Thoracic aorta (tissue), 2 donors: ENCODE measurements at regions not wholly inside any gene's neighbourhood (a gene's known extent, or its start where the extent isn't known, plus 50 kb on each side); places are given as distances from the start of the nearest gene placed in this dataset.

Experiments
- ATAC-seq: fragments of 150-250 bp; one replicate; pipeline ENCODE4 v1.8.0; 2017; ENCODE audit warnings: low read depth; ENCODE audit not compliant: insufficient number of reproducible peaks, low FRiP score
- DNase-seq: peaks from one replicate; pipeline ENCODE4 v3.0.0-alpha.2; 2020; ENCODE audit warnings: low spot score
- H3K27ac ChIP-seq, 2 donors: fragments of 200-600 bp; sonication (generic); 1 replicate in 1 of 2; 2 replicates in 1 of 2; pipeline ENCODE4 v1.5.1; 2016; ENCODE audit warnings: mild to moderate bottlenecking in 2 of 2, moderate library complexity in 2 of 2
- H3K27me3 ChIP-seq: fragments of 200-600 bp; sonication (generic); replicated peaks from 2 replicates; pipeline ENCODE4 v1.6.0; 2016; ENCODE audit warnings: mild to moderate bottlenecking; ENCODE audit not compliant: insufficient read depth
- H3K36me3 ChIP-seq: fragments of 200-600 bp; sonication (generic); one replicate; pipeline ENCODE4 v1.5.1; 2016
- H3K4me1 ChIP-seq, 2 donors: fragments of 200-600 bp; sonication (generic); 1 replicate in 1 of 2; 2 replicates in 1 of 2; pipeline versions ENCODE4 v1.5.1 to v1.6.0; 2016; ENCODE audit warnings: low read depth in 2 of 2, mild to moderate bottlenecking in 1 of 2; ENCODE audit not compliant: control insufficient read depth in 1 of 2
- H3K4me3 ChIP-seq: fragments of 200-600 bp; sonication (generic); 2 replicates; pipeline ENCODE4 v1.5.1; 2016; ENCODE audit warnings: mild to moderate bottlenecking
- H3K9me3 ChIP-seq: fragments of 200-600 bp; sonication (generic); 2 replicates; pipeline ENCODE4 v1.5.1; 2016
- CTCF ChIP-seq: fragments of 200-600 bp; sonication (generic); IDR thresholded peaks from one replicate; pipeline ENCODE4 v1.5.1; 2019; ENCODE audit warnings: antibody characterized with exemption

DNA sequence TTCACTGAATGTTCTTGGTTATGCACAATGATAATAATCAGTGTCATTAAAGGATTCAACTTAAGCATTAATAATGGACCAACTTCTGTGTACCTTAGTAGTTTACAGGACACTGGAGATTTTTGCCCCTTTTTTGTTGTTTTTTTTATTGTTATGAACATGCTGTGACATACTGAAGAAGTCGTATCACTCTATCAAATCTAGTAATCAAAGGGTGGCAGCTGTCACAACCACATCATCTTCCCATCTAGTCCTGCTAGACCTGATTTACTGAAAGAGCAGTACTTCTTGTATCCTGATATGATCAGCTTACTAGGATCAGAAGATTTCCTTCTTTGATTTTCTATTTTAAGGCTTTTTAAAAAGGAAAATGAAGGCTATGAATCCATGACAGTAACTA, 504.6 kb upstream of the CELF2 start:
- no peak for ATAC-seq
- Histone ChIP-seq H3K27me3 (no peaks in the 10 kb centered on the region), H3K27ac (no peak overlapping the region), H3K36me3 (no peaks in the 10 kb centered on the region), H3K4me1 (peaks cover 0 to 12% of the 10 kb centered on the region in 2 donors), H3K9me3 (no peaks in the 10 kb centered on the region), H3K4me3 (no peak overlapping the region)
- no peak for DNase-seq
- no peak for TF ChIP-seq CTCF

DNA sequence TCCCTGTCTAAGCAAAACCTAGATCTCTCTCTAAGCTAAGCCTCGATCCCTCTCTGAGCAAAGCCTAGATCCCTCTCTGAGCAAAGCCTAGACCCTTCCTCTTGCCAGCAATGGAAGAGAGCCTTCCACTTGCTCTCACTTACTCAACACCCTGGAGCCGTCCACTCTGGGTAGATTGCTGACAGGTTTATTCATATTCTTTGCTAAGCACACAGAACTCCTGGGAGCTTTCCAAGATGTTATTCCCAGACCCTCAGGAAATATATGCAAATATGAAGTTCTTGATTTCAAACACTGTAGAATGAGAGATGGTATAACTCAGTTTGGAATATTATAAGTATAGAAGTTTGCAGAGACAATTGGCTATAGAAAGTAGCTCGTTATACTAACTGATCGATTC, 503.8 kb upstream of the CELF2 start:
- Histone ChIP-seq H3K9me3 (no peaks in the 10 kb centered on the region), H3K27me3 (no peaks in the 10 kb centered on the region), H3K4me3 (no peak overlapping the region), H3K27ac (no peak overlapping the region), H3K36me3 (no peaks in the 10 kb centered on the region), H3K4me1 (peaks cover 0 to 12% of the 10 kb centered on the region in 2 donors)
- ATAC-seq (no peak), DNase-seq (no peak)
- TF ChIP-seq CTCF: no peak

DNA sequence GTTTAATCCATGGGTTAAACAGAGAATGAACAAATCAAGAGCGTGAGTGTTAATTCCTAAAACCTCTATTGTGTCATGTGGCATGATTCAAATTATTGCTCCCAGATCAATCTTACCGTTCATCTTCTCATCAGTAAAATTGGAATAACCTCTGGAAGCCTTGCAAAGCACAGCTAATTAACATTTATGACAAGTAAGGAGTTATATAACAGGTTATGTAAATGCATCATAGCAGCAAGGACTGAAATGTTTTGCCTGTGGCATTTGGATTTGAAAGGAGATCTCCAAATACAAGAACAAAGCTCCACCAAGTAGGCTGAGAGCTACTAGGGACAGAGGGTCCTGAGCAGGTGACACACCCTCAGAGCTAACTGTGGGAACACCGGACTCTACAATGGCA, 502.9 kb upstream of the CELF2 start:
- no peak for DNase-seq
- Histone ChIP-seq H3K27me3 (no peaks in the 10 kb centered on the region), H3K4me3 (no peak overlapping the region), H3K27ac (no peak overlapping the region), H3K9me3 (no peaks in the 10 kb centered on the region), H3K36me3 (no peaks in the 10 kb centered on the region), H3K4me1 (peaks cover 0 to 12% of the 10 kb centered on the region in 2 donors)
- TF ChIP-seq CTCF: no peak
- ATAC-seq: no peak

- Histone ChIP-seq H3K27ac (peak overlapping the region in 1 of 2 donors; percentile 9), H3K4me1 (peaks cover 0 to 12% of the 10 kb centered on the region in 2 donors), H3K36me3 (no peaks in the 10 kb centered on the region), H3K27me3 (no peaks in the 10 kb centered on the region), H3K9me3 (no peaks in the 10 kb centered on the region), H3K4me3 (peak overlapping the region; percentile 34)
- no peak for ATAC-seq
- no peak for TF ChIP-seq CTCF
- DNase-seq: no peak
These were observed 502.0 kb upstream of the CELF2 start for GRCh38 chr10:10515479-10516204.

- no peaks in the 10 kb centered on the region for H3K36me3 ChIP-seq
- H3K27ac ChIP-seq: no peak overlapping the region
- ATAC-seq: no peak
- H3K27me3 ChIP-seq: no peaks in the 10 kb centered on the region
- peaks cover 0 to 12% of the 10 kb centered on the region in 2 donors for H3K4me1 ChIP-seq
- TF ChIP-seq CTCF: no peak
- no peak overlapping the region for H3K4me3 ChIP-seq
- H3K9me3 ChIP-seq: no peaks in the 10 kb centered on the region
- no peak for DNase-seq
These were observed 501.1 kb upstream of the CELF2 start for GRCh38 chr10:10516346-10517130.
